DOHH2 (cell line): ENCODE measurements at regions not wholly inside any gene's neighbourhood (a gene's known extent, or its start where the extent isn't known, plus 50 kb on each side); places are given as distances from the start of the nearest gene placed in this dataset.

Experiments
- H3F3A ChIP-seq: fragments of 200-600 bp; sonication (generic), shearing (Covaris generic); 2 replicates; pipeline ENCODE4 v1.6.0; 2016; ENCODE audit warnings: antibody characterized with exemption, mild to moderate bottlenecking; ENCODE audit not compliant: control insufficient read depth, insufficient read depth
- H3K27ac ChIP-seq: fragments of 200-600 bp; sonication (generic); 2 replicates; pipeline ENCODE4 v1.5.1; 2014; ENCODE audit warnings: low read depth, mild to moderate bottlenecking, low read length, moderate library complexity
- H3K27me3 ChIP-seq: fragments of 200-600 bp; sonication (generic); 2 replicates; pipeline ENCODE4 v1.6.1; 2014; ENCODE audit warnings: mild to moderate bottlenecking, low read length, mixed read lengths; ENCODE audit not compliant: control insufficient read depth
- H3K36me3 ChIP-seq: fragments of 200-600 bp; sonication (generic); 2 replicates; pipeline ENCODE4 v1.6.1; 2014; ENCODE audit warnings: mild to moderate bottlenecking, low read length, moderate library complexity, mixed read lengths; ENCODE audit not compliant: control insufficient read depth
- H3K4me1 ChIP-seq: fragments of 200-600 bp; sonication (generic); 2 replicates; pipeline ENCODE4 v1.6.1; 2014; ENCODE audit warnings: mild to moderate bottlenecking, low read length, mixed read lengths; ENCODE audit not compliant: control insufficient read depth
- H3K4me2 ChIP-seq: fragments of 200-600 bp; sonication (generic); 2 replicates; pipeline ENCODE4 v1.6.0; 2014; ENCODE audit warnings: mild to moderate bottlenecking, low read length, moderate library complexity
- H3K4me3 ChIP-seq: fragments of 200-600 bp; sonication (generic); 2 replicates; pipeline ENCODE4 v1.5.1; 2014; ENCODE audit warnings: mild to moderate bottlenecking, low read length, mixed read lengths
- H3K79me2 ChIP-seq: fragments of 200-600 bp; sonication (generic); 2 replicates; pipeline ENCODE4 v1.6.1; 2014; ENCODE audit warnings: mild to moderate bottlenecking, low read length, mixed read lengths; ENCODE audit not compliant: control insufficient read depth
- H3K9me2 ChIP-seq: fragments of 200-600 bp; sonication (generic); replicated peaks from 2 replicates; pipeline ENCODE4 v1.6.1; 2014; ENCODE audit warnings: mild to moderate bottlenecking, low read length, mixed read lengths; ENCODE audit not compliant: control insufficient read depth
- H3K9me3 ChIP-seq: fragments of 200-600 bp; sonication (generic); 2 replicates; pipeline ENCODE4 v1.6.1; 2014; ENCODE audit warnings: antibody characterized with exemption, low read length, mixed read lengths; ENCODE audit not compliant: control insufficient read depth, insufficient read depth
- H4K20me1 ChIP-seq: fragments of 200-600 bp; sonication (generic); 2 replicates; pipeline ENCODE4 v1.6.0; 2014; ENCODE audit warnings: low read depth, mild to moderate bottlenecking, antibody characterized with exemption, low read length, moderate library complexity; ENCODE audit not compliant: control insufficient read depth, insufficient read depth
- CTCF ChIP-seq: fragments of 200-600 bp; sonication (generic); IDR thresholded peaks from one replicate; pipeline ENCODE4 v1.5.1; 2014; ENCODE audit warnings: antibody characterized with exemption, mild to moderate bottlenecking, low read depth, low read length; ENCODE audit not compliant: poor library complexity, severe bottlenecking
- EZH2phosphoT487 ChIP-seq: fragments of 200-600 bp; sonication (generic); IDR thresholded peaks from 2 replicates; pipeline ENCODE4 v1.6.1; 2017; ENCODE audit warnings: borderline replicate concordance, mild to moderate bottlenecking, antibody characterized with exemption, low read length, moderate library complexity, mixed read lengths

GRCh38 chr5:82346399-82347165 is 68.4 kb upstream of the RPS23 start:
- no peak for TF ChIP-seq CTCF
- no peak for TF ChIP-seq EZH2phosphoT487
- Histone ChIP-seq H3F3A (no peaks in the 10 kb centered on the region), H3K27me3 (no peaks in the 10 kb centered on the region), H3K9me2 (no peaks in the 10 kb centered on the region), H3K4me2 (no peak overlapping the region), H4K20me1 (no peaks in the 10 kb centered on the region), H3K4me1 (no peaks in the 10 kb centered on the region), H3K4me3 (no peak overlapping the region), H3K79me2 (no peaks in the 10 kb centered on the region), H3K36me3 (no peaks in the 10 kb centered on the region), H3K27ac (no peak overlapping the region), H3K9me3 (no peaks in the 10 kb centered on the region)

GRCh38 chr5:82345108-82345507 is 67.0 kb upstream of the RPS23 start:
- Histone ChIP-seq H3K27me3 (no peaks in the 10 kb centered on the region; the same call in 1 of the 2 replicates), H3K27ac (no peak overlapping the region), H3K4me3 (no peak overlapping the region), H3K9me3 (no peaks in the 10 kb centered on the region), H3K4me1 (no peaks in the 10 kb centered on the region), H3F3A (no peaks in the 10 kb centered on the region), H4K20me1 (no peaks in the 10 kb centered on the region), H3K9me2 (no peaks in the 10 kb centered on the region), H3K36me3 (no peaks in the 10 kb centered on the region), H3K79me2 (no peaks in the 10 kb centered on the region), H3K4me2 (no peak overlapping the region)
- TF ChIP-seq EZH2phosphoT487: no peak

GRCh38 chr5:82341325-82341724 is 63.2 kb upstream of the RPS23 start:
- H4K20me1 ChIP-seq: no peaks in the 10 kb centered on the region
- H3K4me1 ChIP-seq: no peaks in the 10 kb centered on the region
- H3K9me3 ChIP-seq: no peaks in the 10 kb centered on the region
- H3K27ac ChIP-seq: no peak overlapping the region
- H3K27me3 ChIP-seq: no peaks in the 10 kb centered on the region; the same call in 1 of the 2 replicates
- no peak overlapping the region for H3K4me2 ChIP-seq
- no peaks in the 10 kb centered on the region for H3F3A ChIP-seq
- TF ChIP-seq EZH2phosphoT487 (no peak), CTCF (no peak)
- H3K36me3 ChIP-seq: no peaks in the 10 kb centered on the region
- no peak overlapping the region for H3K4me3 ChIP-seq
- no peaks in the 10 kb centered on the region for H3K79me2 ChIP-seq
- H3K9me2 ChIP-seq: no peaks in the 10 kb centered on the region

- Histone ChIP-seq H3K4me3 (no peak overlapping the region), H3K4me1 (no peaks in the 10 kb centered on the region), H4K20me1 (no peaks in the 10 kb centered on the region), H3K9me3 (no peaks in the 10 kb centered on the region), H3K4me2 (no peak overlapping the region), H3F3A (no peaks in the 10 kb centered on the region), H3K36me3 (no peaks in the 10 kb centered on the region), H3K9me2 (no peaks in the 10 kb centered on the region), H3K27me3 (no peaks in the 10 kb centered on the region; the same call in 1 of the 2 replicates), H3K79me2 (no peaks in the 10 kb centered on the region), H3K27ac (no peak overlapping the region)
- TF ChIP-seq EZH2phosphoT487: no peak
- no peak for TF ChIP-seq CTCF
These were observed 62.6 kb upstream of the RPS23 start for GRCh38 chr5:82340799-82341198.
